Globus pallidus (tissue), 1 donor: ENCODE measurements at regions not wholly inside any gene's neighbourhood (a gene's known extent, or its start where the extent isn't known, plus 50 kb on each side); places are given as distances from the start of the nearest gene placed in this dataset.

ENCODE experiments used
- DNase-seq: peaks from one replicate; pipeline ENCODE4 v3.0.0-alpha.2; 2015; ENCODE audit warnings: low spot score

GRCh38 chr13:109977212-109977968 lies 191.0 kb upstream of the IRS2 start:
- DNase-seq = no peak

- DNase-seq = no peak
Measured at GRCh38 chr13:109976206-109976997, 190.0 kb upstream of the IRS2 start.

GRCh38 chr13:109974354-109974753 lies 188.0 kb upstream of the IRS2 start:
- no peak for DNase-seq

- no peak for DNase-seq
Measured at GRCh38 chr13:109973279-109973678, 186.9 kb upstream of the IRS2 start.

GRCh38 chr13:109971456-109972090 lies 185.2 kb upstream of the IRS2 start:
- no peak for DNase-seq

- DNase-seq = no peak
Measured at GRCh38 chr13:109971006-109971405, 184.6 kb upstream of the IRS2 start.

GRCh38 chr13:109968876-109969577 lies 182.6 kb upstream of the IRS2 start:
- no peak for DNase-seq

- no peak for DNase-seq
Measured at GRCh38 chr13:109963960-109964563, 177.7 kb upstream of the IRS2 start.

- DNase-seq = no peak
Measured at GRCh38 chr13:109963384-109963783, 177.0 kb upstream of the IRS2 start.

- no peak for DNase-seq
Measured at GRCh38 chr13:109959903-109960302, 173.5 kb upstream of the IRS2 start.

- DNase-seq = no peak
Measured at GRCh38 chr13:109957875-109958274, 171.5 kb upstream of the IRS2 start.

- DNase-seq = no peak
Measured at GRCh38 chr13:109955598-109955997, 169.2 kb upstream of the IRS2 start.

- no peak for DNase-seq
Measured at GRCh38 chr13:109954441-109954840, 168.1 kb upstream of the IRS2 start.

- DNase-seq = no peak
Measured at GRCh38 chr13:109951491-109951890, 165.1 kb upstream of the IRS2 start.

GRCh38 chr13:109949397-109949796 lies 163.0 kb upstream of the IRS2 start:
- DNase-seq = no peak

GRCh38 chr13:109947006-109947405 lies 160.6 kb upstream of the IRS2 start:
- DNase-seq = no peak

- DNase-seq = no peak
Measured at GRCh38 chr13:109945206-109945960, 159.0 kb upstream of the IRS2 start.

GRCh38 chr13:109941951-109942350 lies 155.6 kb upstream of the IRS2 start:
- DNase-seq = no peak

- DNase-seq = no peak
Measured at GRCh38 chr13:109941221-109941620, 154.8 kb upstream of the IRS2 start.

- no peak for DNase-seq
Measured at GRCh38 chr13:109940637-109941036, 154.3 kb upstream of the IRS2 start.

GRCh38 chr13:109939838-109940237 lies 153.5 kb upstream of the IRS2 start:
- DNase-seq = no peak
